Stimulated activated CD8-positive, alpha-beta memory T cell treated with anti-CD3 and anti-CD28 coated beads, Interleukin-12 subunit alpha, Interleukin-12 subunit beta, amount 100 ng/mL, for 24 hours (primary cell): ENCODE measurements at regions not wholly inside any gene's neighbourhood (a gene's known extent, or its start where the extent isn't known, plus 50 kb on each side); places are given as distances from the start of the nearest gene placed in this dataset.
"Not testable (repeated sequence)": the region's sequence is repeated elsewhere in the genome, so short reads cannot be mapped to it uniquely, and the experiment has no call there.

Experiments used
- DNase-seq: peaks from one replicate; pipeline ENCODE4 v3.0.0-alpha.2; 2020; ENCODE audit errors: extremely low read depth

- DNase-seq = no peak
Observed at GRCh38 chr7:127530148-127530547, 55.2 kb downstream of the GCC1 start.

- DNase-seq = no peak
Observed at GRCh38 chr7:127527561-127527960, 57.8 kb downstream of the GCC1 start.

GRCh38 chr7:127525866-127526480 lies 59.4 kb downstream of the GCC1 start:
- DNase-seq = no peak

GRCh38 chr7:127516320-127516719 lies 69.1 kb downstream of the GCC1 start:
- DNase-seq = no peak

GRCh38 chr7:127514499-127514898 lies 70.9 kb downstream of the GCC1 start:
- no peak for DNase-seq

GRCh38 chr7:127513311-127513710 lies 72.1 kb downstream of the GCC1 start:
- DNase-seq = no peak

GRCh38 chr7:127512663-127513062 lies 72.7 kb downstream of the GCC1 start:
- no peak for DNase-seq

GRCh38 chr7:127504715-127505114 lies 80.7 kb downstream of the GCC1 start:
- no peak for DNase-seq

- no peak for DNase-seq
Observed at GRCh38 chr7:127501817-127502216, 83.6 kb downstream of the GCC1 start.

- DNase-seq = no peak
Observed at GRCh38 chr7:127487381-127487780, 94.9 kb upstream of the ZNF800 start.

GRCh38 chr7:127486654-127487053 lies 94.1 kb upstream of the ZNF800 start:
- no peak for DNase-seq

- no peak for DNase-seq
Observed at GRCh38 chr7:127485482-127485881, 93.0 kb upstream of the ZNF800 start.

GRCh38 chr7:127484954-127485353 lies 92.4 kb upstream of the ZNF800 start:
- DNase-seq = no peak

GRCh38 chr7:127478461-127478860 lies 86.0 kb upstream of the ZNF800 start:
- DNase-seq = no peak

- DNase-seq = no peak
Observed at GRCh38 chr7:127478024-127478355, 85.5 kb upstream of the ZNF800 start.

GRCh38 chr7:127477295-127478023 lies 85.0 kb upstream of the ZNF800 start:
- no peak for DNase-seq

- DNase-seq = no peak
Observed at GRCh38 chr7:127476618-127477017, 84.1 kb upstream of the ZNF800 start.

- DNase-seq = no peak
Observed at GRCh38 chr7:127474457-127474856, 81.9 kb upstream of the ZNF800 start.

- DNase-seq = no peak
Observed at GRCh38 chr7:127473409-127473808, 80.9 kb upstream of the ZNF800 start.

- no peak for DNase-seq
Observed at GRCh38 chr7:127460077-127460476, 67.6 kb upstream of the ZNF800 start.

- not testable (repeated sequence) for DNase-seq
Observed at GRCh38 chr7:127451258-127451657, 58.8 kb upstream of the ZNF800 start.

GRCh38 chr7:127448566-127448965 lies 56.1 kb upstream of the ZNF800 start:
- DNase-seq = no peak

- DNase-seq = peak; percentile 5
Observed at GRCh38 chr7:127447326-127447945, 54.9 kb upstream of the ZNF800 start.
